ENCODE measurements at regions not wholly inside any gene's neighbourhood (a gene's known extent, or its start where the extent isn't known, plus 50 kb on each side); places are given as distances from the start of the nearest gene placed in this dataset.

- no peak for DNase-seq
Observed at GRCh38 chr16:54231919-54232318, 54.7 kb downstream of the IRX3 start.

GRCh38 chr16:54231336-54231735, 55.3 kb downstream of the IRX3 start:
- DNase-seq: no peak

- no peak for DNase-seq
Observed at GRCh38 chr16:54228325-54228724, 58.3 kb downstream of the IRX3 start.

- DNase-seq: no peak
Observed at GRCh38 chr16:54226296-54227010, 60.1 kb downstream of the IRX3 start.

- no peak for DNase-seq
Observed at GRCh38 chr16:54219709-54220108, 66.9 kb downstream of the IRX3 start.

- DNase-seq: peak; percentile 27
Observed at GRCh38 chr16:54216688-54217087, 69.9 kb downstream of the IRX3 start.

GRCh38 chr16:54216268-54216667, 70.3 kb downstream of the IRX3 start:
- DNase-seq: peak; percentile 81

GRCh38 chr16:54215471-54215870, 71.1 kb downstream of the IRX3 start:
- DNase-seq: no peak

GRCh38 chr16:54213322-54213721, 73.3 kb downstream of the IRX3 start:
- no peak for DNase-seq

- no peak for DNase-seq
Observed at GRCh38 chr16:54212893-54213292, 73.7 kb downstream of the IRX3 start.

- no peak for DNase-seq
Observed at GRCh38 chr16:54211203-54211602, 75.4 kb downstream of the IRX3 start.

- no peak for DNase-seq
Observed at GRCh38 chr16:54210452-54211125, 76.0 kb downstream of the IRX3 start.

- DNase-seq: no peak
Observed at GRCh38 chr16:54208237-54208636, 78.3 kb downstream of the IRX3 start.

- DNase-seq: no peak
Observed at GRCh38 chr16:54207837-54208236, 78.8 kb downstream of the IRX3 start.

GRCh38 chr16:54204756-54205155, 81.8 kb downstream of the IRX3 start:
- no peak for DNase-seq

- DNase-seq: no peak
Observed at GRCh38 chr16:54203851-54204505, 82.6 kb downstream of the IRX3 start.

GRCh38 chr16:54203384-54203783, 83.2 kb downstream of the IRX3 start:
- no peak for DNase-seq

All from muscle of arm (tissue), 1 donor.